Adipocyte (in vitro differentiated cells): ENCODE measurements at regions not wholly inside any gene's neighbourhood (a gene's known extent, or its start where the extent isn't known, plus 50 kb on each side); places are given as distances from the start of the nearest gene placed in this dataset.

Source experiments
- DNase-seq: peaks from one replicate; pipeline ENCODE4 v3.0.0-alpha.2; 2015; ENCODE audit warnings: low read depth
- H3K27me3 ChIP-seq: replicated peaks from 2 replicates; pipeline ENCODE4 v1.7.0; 2013; ENCODE audit warnings: mild to moderate bottlenecking, low read length, moderate library complexity; ENCODE audit not compliant: control insufficient read depth, insufficient read depth
- H3K36me3 ChIP-seq: 2 replicates; pipeline ENCODE4 v1.7.0; 2013; ENCODE audit warnings: low read length, mild to moderate bottlenecking, moderate library complexity; ENCODE audit not compliant: control insufficient read depth, insufficient read depth, severe bottlenecking
- H3K4me1 ChIP-seq: 2 replicates; pipeline ENCODE4 v1.7.0; 2013; ENCODE audit warnings: mild to moderate bottlenecking, low read length, moderate library complexity; ENCODE audit not compliant: control insufficient read depth, insufficient read depth
- H3K4me3 ChIP-seq: 2 replicates; pipeline ENCODE4 v1.7.0; 2013; ENCODE audit warnings: mild to moderate bottlenecking, low read length, moderate library complexity
- H3K9ac ChIP-seq: 2 replicates; pipeline ENCODE4 v1.7.0; 2013; ENCODE audit warnings: mild to moderate bottlenecking, low read length, moderate library complexity
- H3K9me3 ChIP-seq: 2 replicates; pipeline ENCODE4 v1.7.0; 2013; ENCODE audit warnings: mild to moderate bottlenecking, low read length, moderate library complexity; ENCODE audit not compliant: control insufficient read depth

DNA sequence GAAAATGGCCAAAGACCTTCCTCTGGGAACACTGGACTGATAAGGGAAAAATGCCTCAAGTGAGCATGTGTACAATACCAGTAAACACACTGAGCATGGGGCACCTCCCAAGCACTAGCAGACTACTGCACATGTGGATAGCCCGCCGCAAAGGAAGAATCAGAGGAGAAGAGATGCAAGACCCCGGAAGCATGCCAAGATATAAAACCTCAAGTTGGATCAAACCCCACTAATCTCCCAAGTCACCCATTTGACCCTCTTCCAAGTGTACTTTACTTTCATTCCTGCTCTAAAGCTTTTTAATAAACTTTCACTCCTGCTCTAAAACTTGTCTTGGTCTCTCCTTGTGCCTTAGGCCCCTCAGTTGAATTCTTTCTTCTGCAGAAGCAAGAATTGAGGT lies 121.1 kb upstream of the PLAAT1 start:
- no peak overlapping the region for H3K4me3 ChIP-seq
- H3K4me1 ChIP-seq, result no peaks in the 10 kb centered on the region
- H3K36me3 ChIP-seq, result no peaks in the 10 kb centered on the region
- H3K9ac ChIP-seq, result no peak overlapping the region
- peaks cover 5% of the 10 kb centered on the region for H3K9me3 ChIP-seq
- peaks cover 15% of the 10 kb centered on the region for H3K27me3 ChIP-seq
- DNase-seq, result no peak

GRCh38 chr3:193124861-193125260 lies 116.2 kb upstream of the PLAAT1 start:
- Histone ChIP-seq H3K36me3 (no peaks in the 10 kb centered on the region), H3K4me3 (no peak overlapping the region), H3K27me3 (peaks cover 40% of the 10 kb centered on the region), H3K9me3 (no peaks in the 10 kb centered on the region), H3K9ac (no peak overlapping the region), H3K4me1 (peaks cover 3% of the 10 kb centered on the region)
- no peak for DNase-seq

GRCh38 chr3:193129607-193130006 lies 111.4 kb upstream of the PLAAT1 start:
- no peaks in the 10 kb centered on the region for H3K36me3 ChIP-seq
- DNase-seq, result no peak

DNA sequence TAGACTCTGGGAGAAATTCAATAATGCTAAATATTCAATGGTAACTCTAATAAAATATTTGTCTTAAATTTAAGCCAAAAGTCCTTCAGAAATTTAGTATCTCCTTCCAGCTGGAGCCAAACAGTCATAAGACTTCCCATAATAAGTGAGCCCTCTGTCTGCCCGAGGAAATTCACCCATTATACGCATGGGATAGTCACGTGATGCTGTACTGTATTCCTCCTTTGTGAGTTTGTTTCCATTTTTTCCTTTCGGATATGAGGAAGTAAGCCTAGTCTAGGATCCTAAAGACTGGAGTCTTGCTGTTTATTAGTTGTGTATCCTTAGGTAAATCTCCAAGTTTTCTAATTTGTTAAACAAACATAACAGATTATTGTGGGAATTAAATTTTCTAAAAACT lies 110.4 kb upstream of the PLAAT1 start:
- DNase-seq, result no peak
- Histone ChIP-seq H3K4me3 (no peak overlapping the region), H3K27me3 (peaks cover 18% of the 10 kb centered on the region), H3K9ac (no peak overlapping the region), H3K36me3 (no peaks in the 10 kb centered on the region), H3K4me1 (peaks cover 13% of the 10 kb centered on the region), H3K9me3 (no peaks in the 10 kb centered on the region)

More at GRCh38 chr3:193129607-193130006, 111.4 kb upstream of the PLAAT1 start:
- H3K27me3 ChIP-seq, result peaks cover 28% of the 10 kb centered on the region
- no peak overlapping the region for H3K9ac ChIP-seq
- peaks cover 15% of the 10 kb centered on the region for H3K4me1 ChIP-seq
- no peak overlapping the region for H3K4me3 ChIP-seq
- H3K9me3 ChIP-seq, result no peaks in the 10 kb centered on the region

GRCh38 chr3:193132241-193132640 lies 108.8 kb upstream of the PLAAT1 start:
- Histone ChIP-seq H3K9ac (no peak overlapping the region), H3K4me3 (no peak overlapping the region), H3K9me3 (no peaks in the 10 kb centered on the region), H3K36me3 (no peaks in the 10 kb centered on the region), H3K4me1 (peaks cover 13% of the 10 kb centered on the region), H3K27me3 (peaks cover 6% of the 10 kb centered on the region)
- no peak for DNase-seq

DNA sequence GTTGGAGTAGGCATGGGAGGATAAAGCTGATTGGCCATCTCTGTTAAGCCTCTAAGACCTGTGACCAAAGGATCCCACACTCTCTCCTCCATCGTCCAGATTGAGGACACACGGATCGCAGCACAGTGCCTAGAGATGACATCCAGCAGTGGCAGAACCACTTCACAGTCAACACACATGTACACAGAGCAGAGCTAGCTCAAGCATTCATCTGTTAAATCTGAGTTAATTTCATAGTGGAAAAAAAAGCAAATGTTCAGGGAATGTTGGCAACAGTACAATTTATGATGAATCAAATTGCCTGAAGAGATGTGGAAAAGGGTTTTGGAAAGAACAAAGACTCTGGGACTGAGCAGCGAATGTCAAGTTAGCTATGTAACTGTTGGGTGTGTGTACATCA lies 108.1 kb upstream of the PLAAT1 start:
- no peak for DNase-seq
- no peak overlapping the region for H3K4me3 ChIP-seq
- H3K9ac ChIP-seq, result no peak overlapping the region
- H3K27me3 ChIP-seq, result no peaks in the 10 kb centered on the region
- H3K9me3 ChIP-seq, result no peaks in the 10 kb centered on the region
- H3K36me3 ChIP-seq, result no peaks in the 10 kb centered on the region
- peaks cover 13% of the 10 kb centered on the region for H3K4me1 ChIP-seq

GRCh38 chr3:193134856-193135255 lies 106.2 kb upstream of the PLAAT1 start:
- H3K9ac ChIP-seq, result no peak overlapping the region
- H3K4me3 ChIP-seq, result no peak overlapping the region
- no peaks in the 10 kb centered on the region for H3K9me3 ChIP-seq
- no peaks in the 10 kb centered on the region for H3K27me3 ChIP-seq
- DNase-seq, result peak; percentile 14
- peaks cover 13% of the 10 kb centered on the region for H3K4me1 ChIP-seq
- no peaks in the 10 kb centered on the region for H3K36me3 ChIP-seq

DNA sequence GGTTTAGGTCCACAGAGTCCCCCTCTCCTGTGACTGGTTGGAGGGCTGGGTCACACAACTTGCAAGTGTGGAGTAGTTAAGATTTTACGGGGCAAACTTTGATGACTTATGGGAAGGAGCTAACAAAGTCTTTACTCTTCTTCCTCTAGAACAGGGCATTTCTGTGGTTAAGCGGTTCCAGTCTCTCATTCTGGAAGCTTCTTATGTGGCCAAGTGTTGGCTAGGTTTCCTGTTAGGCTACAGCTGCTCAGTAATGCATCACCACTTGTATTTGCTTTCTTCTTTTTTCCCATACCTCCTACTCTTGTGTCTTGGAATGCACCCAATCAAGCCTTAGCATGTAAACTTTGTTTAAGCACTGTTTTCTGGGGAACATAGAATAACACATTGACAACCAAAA lies 100.6 kb upstream of the PLAAT1 start:
- Histone ChIP-seq H3K27me3 (no peaks in the 10 kb centered on the region), H3K9ac (no peak overlapping the region), H3K4me3 (no peak overlapping the region), H3K36me3 (no peaks in the 10 kb centered on the region), H3K4me1 (no peaks in the 10 kb centered on the region), H3K9me3 (no peaks in the 10 kb centered on the region)
- no peak for DNase-seq

GRCh38 chr3:193145248-193145647 lies 95.8 kb upstream of the PLAAT1 start:
- H3K36me3 ChIP-seq, result no peaks in the 10 kb centered on the region
- DNase-seq, result no peak
- no peak overlapping the region for H3K4me3 ChIP-seq
- H3K9ac ChIP-seq, result no peak overlapping the region
- no peaks in the 10 kb centered on the region for H3K9me3 ChIP-seq
- peaks cover 8% of the 10 kb centered on the region for H3K4me1 ChIP-seq
- no peaks in the 10 kb centered on the region for H3K27me3 ChIP-seq

GRCh38 chr3:193148688-193149473 lies 92.1 kb upstream of the PLAAT1 start:
- peaks cover 8% of the 10 kb centered on the region for H3K4me1 ChIP-seq
- H3K9me3 ChIP-seq, result no peaks in the 10 kb centered on the region
- no peak overlapping the region for H3K9ac ChIP-seq
- H3K27me3 ChIP-seq, result no peaks in the 10 kb centered on the region
- no peak overlapping the region for H3K4me3 ChIP-seq
- DNase-seq, result no peak
- no peaks in the 10 kb centered on the region for H3K36me3 ChIP-seq

GRCh38 chr3:193149998-193150397 lies 91.0 kb upstream of the PLAAT1 start:
- H3K4me3 ChIP-seq, result no peak overlapping the region
- no peaks in the 10 kb centered on the region for H3K36me3 ChIP-seq
- no peaks in the 10 kb centered on the region for H3K27me3 ChIP-seq
- DNase-seq, result no peak
- H3K4me1 ChIP-seq, result peaks cover 8% of the 10 kb centered on the region
- no peak overlapping the region for H3K9ac ChIP-seq
- no peaks in the 10 kb centered on the region for H3K9me3 ChIP-seq
